Right lobe of liver (tissue), 4 donors: ENCODE measurements at regions not wholly inside any gene's neighbourhood (a gene's known extent, or its start where the extent isn't known, plus 50 kb on each side); places are given as distances from the start of the nearest gene placed in this dataset.

Experiments
- CTCF ChIP-seq, 4 donors: fragments of 200-600 bp in 3 of 4; fragments of 450-650 bp in 1 of 4; IDR thresholded peaks; one replicate each; pipeline versions ENCODE4 v1.5.1 to v1.8.0; 2016 to 2022; ENCODE audit warnings: antibody characterized with exemption in 4 of 4, mild to moderate bottlenecking in 2 of 4
- POLR2A ChIP-seq: fragments of 450-650 bp; IDR thresholded peaks from one replicate; pipeline ENCODE4 v1.6.1; 2017; ENCODE audit warnings: antibody characterized with exemption, mild to moderate bottlenecking
- donor health status: DM: no; HTN: no; CAD: no.
- donor health status: DM: no; HTN: no; CAD: no.
- donor health status: DM: no; HTN: yes; CAD: no.

DNA sequence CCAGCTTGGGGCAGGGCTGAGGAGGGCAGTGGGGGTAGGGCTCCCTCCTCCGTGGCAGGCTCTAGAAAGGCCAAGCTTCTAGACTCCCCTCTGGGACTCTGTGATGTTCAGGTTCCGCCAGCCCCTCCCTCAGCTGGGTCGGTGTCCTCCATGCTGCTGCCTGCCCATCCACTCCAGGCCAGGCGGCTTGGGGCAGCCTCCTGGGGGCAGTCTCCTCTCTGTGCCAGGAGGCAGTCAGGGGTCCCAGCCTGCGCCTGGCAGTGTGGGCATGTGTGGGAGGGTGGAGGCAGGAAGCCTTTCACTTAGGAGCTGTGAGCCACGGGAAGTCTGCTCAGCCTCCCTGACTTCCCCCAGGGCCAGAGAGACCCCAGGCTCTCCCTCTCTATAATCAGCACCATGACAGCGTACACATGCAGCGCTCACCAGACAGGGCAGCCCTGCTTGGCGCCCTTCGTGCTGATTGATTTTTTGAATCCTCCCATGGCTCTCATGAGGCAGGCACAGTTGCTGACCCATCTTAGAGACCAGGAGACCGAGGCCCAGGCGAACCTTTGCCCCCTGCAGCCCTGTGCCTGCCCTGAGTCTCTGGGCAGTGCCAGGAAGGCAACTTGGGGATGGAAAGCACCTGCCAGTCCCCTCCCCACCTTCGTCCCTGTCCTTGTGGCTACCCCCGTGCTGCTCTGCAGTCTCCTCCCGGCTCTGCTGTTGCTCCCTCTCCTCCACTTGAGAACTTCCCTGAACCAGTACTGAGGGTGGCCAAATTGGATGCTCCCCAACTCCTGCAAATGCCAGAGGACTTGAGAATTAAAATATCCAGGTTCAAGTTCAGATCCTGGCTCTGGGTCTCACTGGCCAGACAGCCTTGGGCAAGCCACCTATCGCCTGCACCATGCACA lies 234.7 kb upstream of the GSE1 start:
- no peak for TF ChIP-seq CTCF (IDR thresholded peaks at IDR 0.05)
- TF ChIP-seq POLR2A, result no peak
